ENCODE measurements at regions not wholly inside any gene's neighbourhood (a gene's known extent, or its start where the extent isn't known, plus 50 kb on each side); places are given as distances from the start of the nearest gene placed in this dataset.

DNA sequence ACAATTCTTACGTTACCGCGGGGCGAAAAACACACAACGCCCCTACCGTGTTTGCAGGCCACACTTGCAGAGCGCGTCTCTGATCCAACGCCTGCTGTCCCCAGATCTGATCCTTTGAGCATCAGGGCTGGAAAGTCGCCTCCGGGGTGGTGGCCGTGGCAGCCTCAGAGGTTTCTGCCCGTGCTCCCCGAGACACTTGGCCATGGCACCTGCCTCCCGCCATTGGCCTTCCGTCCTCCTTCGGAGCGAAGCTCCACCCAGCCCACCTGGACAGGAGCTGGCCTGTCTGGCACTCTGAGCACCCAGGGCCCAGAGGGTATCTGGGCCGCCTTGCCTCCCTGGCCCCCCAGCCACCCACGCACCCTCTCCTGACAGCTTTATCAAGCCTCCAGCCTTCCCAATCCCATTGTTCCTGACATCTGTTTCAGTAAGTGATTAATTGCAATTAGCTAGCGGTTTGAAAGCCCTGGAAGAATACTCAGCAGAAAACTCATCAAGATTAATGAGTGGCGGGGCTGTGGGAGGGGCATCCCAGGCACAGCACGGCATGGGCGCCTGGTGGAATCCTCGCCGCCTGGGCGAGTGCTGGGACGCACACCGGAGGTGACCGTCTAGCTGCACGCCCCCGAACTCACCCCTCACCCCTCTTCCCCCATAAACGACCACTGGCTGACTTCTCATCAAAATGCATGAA, 181.5 kb upstream of the GSE1 start:
- Mint-ChIP-seq H3K4me1 (no peaks in the 10 kb centered on the region), H3K27me3 (no peaks in the 10 kb centered on the region), H3K4me3 (no peak overlapping the region), H3K36me3 (ENCODE audit: low read depth) (no peaks in the 10 kb centered on the region), H3K27ac (no peak overlapping the region), H3K9me3 (ENCODE audit: low read depth) (no peaks in the 10 kb centered on the region)
- intact Hi-C loops (cut with DNase I, micrococcal nuclease) = no loop called here
- no peak for ATAC-seq
- ChIA-PET CTCF (interaction anchor here (0.6 to 1.8 kb wide), 6 partner anchors 12 to 267 kb away, joined by 3 to 8 read pairs (median 3); no protein-coding TSS in a partner anchor), POLR2A (no interaction called here)
- no peak for DNase-seq

DNA sequence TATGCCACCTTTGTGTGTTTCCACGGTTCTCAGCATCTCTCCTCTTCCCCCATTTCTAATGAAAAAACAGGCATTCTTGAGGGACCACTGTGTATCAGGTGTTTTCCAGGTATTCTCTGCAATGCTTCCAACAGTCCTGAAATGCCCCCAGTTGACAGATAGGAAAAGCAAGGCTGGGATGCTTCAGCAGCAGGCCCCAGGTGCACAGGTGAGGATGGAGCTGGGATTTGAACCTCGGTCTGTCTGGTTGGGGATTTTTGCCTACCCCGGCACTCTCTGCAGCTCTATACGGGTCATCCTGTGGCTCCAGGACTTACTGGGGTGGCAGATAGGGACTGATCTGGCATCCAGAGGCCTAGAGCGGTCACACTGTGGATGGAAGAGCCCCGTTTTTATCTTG, 180.5 kb upstream of the GSE1 start:
- DNase-seq (no peak), ATAC-seq (no peak)
- ChIA-PET POLR2A (no interaction called here), CTCF (interaction anchor here (0.9 to 1.8 kb wide), 2 partner anchors 11 to 13 kb away, joined by 3 to 8 read pairs; no protein-coding TSS in a partner anchor)
- Mint-ChIP-seq H3K27me3 (no peaks in the 10 kb centered on the region), H3K4me3 (no peak overlapping the region), H3K4me1 (no peaks in the 10 kb centered on the region), H3K9me3 (ENCODE audit: low read depth) (no peaks in the 10 kb centered on the region), H3K27ac (no peak overlapping the region), H3K36me3 (ENCODE audit: low read depth) (no peaks in the 10 kb centered on the region)
- intact Hi-C loops (cut with DNase I, micrococcal nuclease) = no loop called here

DNA sequence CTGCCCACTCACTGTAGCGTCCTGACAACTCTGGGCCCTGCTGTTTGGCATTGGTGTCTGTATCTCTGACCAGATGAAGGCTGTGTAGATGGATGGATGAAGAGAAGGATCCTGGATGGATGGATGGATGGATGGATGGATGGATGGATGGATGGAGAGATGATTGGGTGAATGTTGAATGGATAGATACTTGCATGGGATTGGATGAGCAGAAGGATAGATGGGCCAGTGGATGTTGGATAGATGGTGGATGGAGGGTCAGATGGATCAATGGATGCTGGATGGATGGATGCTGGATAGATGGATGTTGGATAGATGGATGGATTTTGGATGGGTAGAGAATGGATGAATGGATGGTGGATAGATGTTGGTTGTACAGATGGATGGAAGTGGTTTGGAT, 179.6 kb upstream of the GSE1 start:
- CTCF ChIA-PET = interaction anchor here (0.6 to 0.7 kb wide), 2 partner anchors 31 to 1564 kb away, joined by 3 to 4 read pairs; no protein-coding TSS in a partner anchor
- Mint-ChIP-seq H3K4me1 (no peaks in the 10 kb centered on the region), H3K4me3 (no peak overlapping the region), H3K36me3 (ENCODE audit: low read depth) (no peaks in the 10 kb centered on the region), H3K27me3 (no peaks in the 10 kb centered on the region), H3K9me3 (ENCODE audit: low read depth) (no peaks in the 10 kb centered on the region), H3K27ac (no peak overlapping the region)
- intact Hi-C loops (cut with DNase I, micrococcal nuclease) = no loop called here
- DNase-seq (no peak), ATAC-seq (no peak)
- POLR2A ChIA-PET = no interaction called here

DNA sequence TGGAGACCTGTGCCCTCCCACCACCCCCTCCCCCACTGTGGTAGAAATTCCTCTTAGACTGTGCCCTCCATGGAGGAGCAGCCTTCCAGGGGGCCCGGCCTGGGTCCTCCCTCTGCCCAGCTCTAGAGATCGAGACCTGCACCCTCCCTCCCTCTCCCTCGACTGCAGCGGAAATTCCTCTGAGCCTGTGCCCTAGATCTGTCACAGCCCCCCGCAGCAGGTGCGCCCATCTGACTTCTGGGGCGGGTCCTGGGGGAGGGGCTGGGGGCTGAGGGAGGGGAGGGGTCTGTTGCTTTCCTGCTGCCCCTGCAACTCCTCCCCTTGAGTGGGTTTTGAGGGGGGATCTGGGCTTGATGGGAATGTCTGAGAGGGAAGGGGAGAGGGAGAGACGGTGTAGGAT, 177.8 kb upstream of the GSE1 start:
- ChIA-PET POLR2A (no interaction called here), CTCF (interaction anchor here (1.1 to 1.6 kb wide), 2 partner anchors 11 to 37 kb away, joined by 3 read pairs; no protein-coding TSS in a partner anchor)
- no peaks in the 10 kb centered on the region for H3K4me1 Mint-ChIP-seq

DNA sequence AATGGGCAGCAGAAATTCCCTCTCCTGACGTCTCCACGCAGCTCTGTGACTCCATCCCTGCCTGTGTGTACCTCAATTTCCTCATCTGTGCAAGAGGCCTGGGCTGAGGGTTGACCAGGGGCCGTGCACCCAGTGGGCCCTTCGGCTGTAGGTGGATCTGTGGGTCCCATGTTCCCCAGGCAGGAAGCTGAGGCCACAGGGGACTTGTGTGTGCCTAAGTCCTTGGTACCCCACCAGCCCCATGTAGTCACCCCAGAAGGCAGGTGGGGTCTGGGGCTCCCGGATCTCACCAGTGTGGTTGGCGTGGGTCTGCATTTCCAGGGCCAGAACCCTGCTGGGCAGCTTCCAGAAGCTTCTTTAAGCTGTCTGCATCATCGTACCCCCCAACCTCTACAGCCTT, 177.4 kb upstream of the GSE1 start:
- no peaks in the 10 kb centered on the region for H3K4me1 Mint-ChIP-seq
- H3K4me3 Mint-ChIP-seq = no peak overlapping the region
- ATAC-seq = no peak
- DNase-seq = no peak
- H3K27ac Mint-ChIP-seq = no peak overlapping the region
- no peaks in the 10 kb centered on the region for H3K9me3 Mint-ChIP-seq (ENCODE audit: low read depth)
- no peaks in the 10 kb centered on the region for H3K36me3 Mint-ChIP-seq (ENCODE audit: low read depth)
- intact Hi-C loops (cut with DNase I, micrococcal nuclease) = no loop called here
- no peaks in the 10 kb centered on the region for H3K27me3 Mint-ChIP-seq
- ChIA-PET POLR2A (no interaction called here), CTCF (interaction anchor here (0.6 to 1.6 kb wide), 2 partner anchors 11 to 359 kb away, joined by 3 read pairs; no protein-coding TSS in a partner anchor)

More for the DNA sequence above, 177.8 kb upstream of the GSE1 start:
- no peaks in the 10 kb centered on the region for H3K36me3 Mint-ChIP-seq (ENCODE audit: low read depth)
- intact Hi-C loops (cut with DNase I, micrococcal nuclease) = no loop called here
- no peak for ATAC-seq
- H3K4me3 Mint-ChIP-seq = no peak overlapping the region
- H3K27me3 Mint-ChIP-seq = no peaks in the 10 kb centered on the region
- DNase-seq = no peak
- no peaks in the 10 kb centered on the region for H3K9me3 Mint-ChIP-seq (ENCODE audit: low read depth)
- H3K27ac Mint-ChIP-seq = no peak overlapping the region

DNA sequence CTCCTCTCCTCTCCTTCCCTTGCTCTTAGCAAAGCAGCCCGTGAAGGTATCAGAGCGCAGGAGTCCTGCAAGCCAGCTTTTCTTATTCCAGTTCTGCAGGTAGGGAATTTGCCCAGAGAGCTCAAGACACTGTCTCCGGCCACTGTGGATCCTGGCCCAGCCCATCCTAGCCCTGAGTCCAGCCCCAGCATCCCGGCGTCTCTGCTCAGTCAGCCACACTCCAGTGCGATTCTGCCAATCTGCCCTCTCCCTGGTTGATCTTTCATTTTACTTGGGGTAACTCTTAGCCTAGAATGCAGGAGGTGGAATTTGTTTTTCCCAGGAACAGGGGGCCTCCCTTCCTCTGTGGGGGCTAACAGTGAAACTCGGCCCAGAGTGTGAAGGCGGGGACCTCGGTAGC, 176.9 kb upstream of the GSE1 start:
- Mint-ChIP-seq H3K27ac (no peak overlapping the region), H3K9me3 (ENCODE audit: low read depth) (no peaks in the 10 kb centered on the region), H3K4me3 (no peak overlapping the region), H3K4me1 (no peaks in the 10 kb centered on the region), H3K36me3 (ENCODE audit: low read depth) (no peaks in the 10 kb centered on the region), H3K27me3 (no peaks in the 10 kb centered on the region)
- intact Hi-C loops (cut with DNase I, micrococcal nuclease) = no loop called here
- CTCF ChIA-PET = interaction anchor here (0.6 to 1.6 kb wide), 2 partner anchors 10 to 359 kb away, joined by 3 read pairs; no protein-coding TSS in a partner anchor
- no peak for DNase-seq
- POLR2A ChIA-PET = interaction anchor here (0.7 kb wide), 1 partner anchor 283 kb away, joined by 3 read pairs; no protein-coding TSS in a partner anchor
- no peak for ATAC-seq

DNA sequence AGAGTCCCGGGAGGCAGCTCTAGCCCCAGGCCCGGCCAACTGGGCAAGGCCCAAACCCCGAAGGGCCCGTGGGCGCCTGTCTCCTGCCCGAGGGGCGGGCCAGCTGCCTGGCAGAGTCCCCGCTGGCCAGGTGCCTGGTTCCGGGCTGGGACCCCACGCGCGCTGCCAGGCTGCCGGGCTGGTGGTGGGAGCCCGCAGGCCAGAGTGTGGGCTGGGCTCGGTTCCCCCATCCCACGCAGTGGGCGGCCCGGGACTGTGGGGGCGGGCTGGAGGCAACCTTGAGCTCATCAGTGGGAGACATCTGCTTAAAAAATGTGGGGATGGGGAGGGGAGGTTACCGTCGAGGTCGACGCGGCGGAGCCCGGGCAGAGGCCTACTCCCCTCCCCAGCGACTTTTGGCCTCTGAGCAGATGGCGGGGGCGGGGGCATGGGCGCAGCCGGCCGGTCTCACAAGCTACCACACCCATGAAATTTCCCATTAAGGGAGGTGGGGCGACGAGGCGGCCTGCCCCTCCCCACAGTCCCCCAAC, 176.4 kb upstream of the GSE1 start:
- ChIA-PET CTCF (interaction anchor here (0.5 to 1.6 kb wide), 2 partner anchors 10 to 488 kb away, joined by 3 read pairs; no protein-coding TSS in a partner anchor), POLR2A (interaction anchor here (0.6 to 0.7 kb wide), 2 partner anchors 283 to 698 kb away, joined by 3 to 10 read pairs; no protein-coding TSS in a partner anchor)
- Mint-ChIP-seq H3K27ac (no peak overlapping the region), H3K9me3 (ENCODE audit: low read depth) (no peaks in the 10 kb centered on the region), H3K36me3 (ENCODE audit: low read depth) (no peaks in the 10 kb centered on the region), H3K4me3 (no peak overlapping the region), H3K27me3 (no peaks in the 10 kb centered on the region), H3K4me1 (no peaks in the 10 kb centered on the region)
- ATAC-seq (no peak), DNase-seq (no peak)
- intact Hi-C loops (cut with DNase I, micrococcal nuclease) = no loop called here

DNA sequence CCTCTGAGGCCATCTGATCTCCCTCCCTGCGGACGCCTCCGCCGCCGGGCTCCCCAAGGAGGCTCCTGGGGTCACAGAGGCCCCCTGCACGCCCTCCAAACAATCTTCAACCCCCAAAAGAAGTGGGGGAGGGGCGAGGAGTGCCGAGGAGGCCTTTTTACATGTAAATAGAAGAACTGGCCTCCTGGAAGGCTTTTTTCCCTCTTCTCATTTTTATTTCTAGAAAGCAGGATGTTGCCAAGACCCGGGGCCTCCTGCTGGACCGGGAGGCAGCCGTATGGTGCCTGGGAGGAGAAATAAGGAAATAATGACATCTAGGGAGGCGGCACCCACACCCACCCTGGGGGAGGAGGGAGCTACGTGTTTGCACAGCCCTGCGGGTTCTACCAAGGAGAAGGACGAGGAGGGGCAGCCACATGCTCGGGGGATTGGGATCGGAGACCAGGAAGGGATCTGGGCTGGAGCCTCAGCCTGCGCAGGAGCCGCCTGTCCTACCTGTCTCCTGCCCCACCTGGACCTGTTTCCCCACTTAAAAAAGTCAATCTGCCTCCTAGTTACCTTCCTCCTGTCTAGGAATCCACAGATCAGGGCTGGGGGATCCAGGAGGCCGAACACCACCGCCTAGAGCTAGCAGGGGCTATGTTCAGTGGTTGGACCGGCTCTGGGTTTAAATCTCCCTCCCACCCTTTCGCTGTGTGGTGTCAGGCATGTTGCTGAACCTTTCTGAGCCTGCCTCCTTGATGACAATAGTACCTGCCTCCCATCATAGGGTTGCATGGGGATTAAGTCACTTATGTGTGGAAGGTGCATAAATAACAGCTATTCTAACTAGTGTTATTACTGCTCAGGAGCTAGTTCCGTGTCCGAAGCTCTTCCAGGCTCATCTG, 175.7 kb upstream of the GSE1 start:
- H3K9me3 Mint-ChIP-seq (ENCODE audit: low read depth) = no peaks in the 10 kb centered on the region
- H3K27ac Mint-ChIP-seq = no peak overlapping the region
- H3K4me3 Mint-ChIP-seq = no peak overlapping the region
- ATAC-seq = no peak
- H3K4me1 Mint-ChIP-seq = no peaks in the 10 kb centered on the region
- intact Hi-C loops (cut with DNase I, micrococcal nuclease) = no loop called here
- DNase-seq = no peak
- H3K36me3 Mint-ChIP-seq (ENCODE audit: low read depth) = no peaks in the 10 kb centered on the region
- CTCF ChIA-PET = interaction anchor here (0.5 to 1.6 kb wide), 2 partner anchors 9 to 487 kb away, joined by 3 read pairs; no protein-coding TSS in a partner anchor
- POLR2A ChIA-PET = interaction anchor here (0.6 kb wide), 1 partner anchor 699 kb away, joined by 10 read pairs; no protein-coding TSS in a partner anchor
- no peaks in the 10 kb centered on the region for H3K27me3 Mint-ChIP-seq

DNA sequence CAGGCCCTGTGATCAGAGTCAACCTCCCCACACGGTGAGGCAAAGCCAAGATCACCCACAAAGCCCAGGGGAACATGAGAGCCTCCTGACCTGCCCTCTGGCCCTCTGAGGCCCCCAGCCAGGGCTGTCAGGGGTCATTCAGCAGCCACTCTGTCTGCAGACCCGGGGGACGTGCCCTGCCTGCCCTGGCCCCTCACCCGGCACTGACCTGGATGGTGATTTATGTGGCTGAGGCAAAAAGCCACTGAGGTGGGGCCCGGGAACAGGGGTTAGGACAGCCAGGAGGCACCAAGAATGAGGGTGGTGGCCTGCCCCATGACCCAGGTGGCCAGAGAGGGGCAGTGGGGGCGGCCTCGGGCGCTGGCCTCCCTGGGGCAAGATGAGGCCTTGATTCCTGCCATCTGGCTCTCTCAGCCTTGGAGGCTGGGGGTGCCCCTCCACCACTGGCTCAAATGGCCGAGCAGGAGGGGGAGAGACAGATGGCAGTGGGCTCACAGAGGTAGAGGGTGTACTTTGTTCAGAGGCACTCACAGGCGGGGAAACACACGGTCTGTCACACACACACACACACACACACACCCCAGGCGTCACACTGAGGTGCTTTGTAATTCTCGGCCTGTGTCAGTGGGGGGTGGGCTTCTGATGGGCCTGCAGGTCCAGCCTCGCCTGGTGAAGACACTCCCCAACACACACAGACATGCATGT, 174.0 kb upstream of the GSE1 start:
- ChIA-PET POLR2A (no interaction called here), CTCF (no interaction called here)
- no peak overlapping the region for H3K4me3 Mint-ChIP-seq
- DNase-seq (no peak), ATAC-seq (no peak)
- no peaks in the 10 kb centered on the region for H3K4me1 Mint-ChIP-seq
- intact Hi-C loops (cut with DNase I, micrococcal nuclease) = no loop called here
- no peak overlapping the region for H3K27ac Mint-ChIP-seq
- no peaks in the 10 kb centered on the region for H3K27me3 Mint-ChIP-seq
- H3K9me3 Mint-ChIP-seq (ENCODE audit: low read depth) = no peaks in the 10 kb centered on the region
- no peaks in the 10 kb centered on the region for H3K36me3 Mint-ChIP-seq (ENCODE audit: low read depth)

DNA sequence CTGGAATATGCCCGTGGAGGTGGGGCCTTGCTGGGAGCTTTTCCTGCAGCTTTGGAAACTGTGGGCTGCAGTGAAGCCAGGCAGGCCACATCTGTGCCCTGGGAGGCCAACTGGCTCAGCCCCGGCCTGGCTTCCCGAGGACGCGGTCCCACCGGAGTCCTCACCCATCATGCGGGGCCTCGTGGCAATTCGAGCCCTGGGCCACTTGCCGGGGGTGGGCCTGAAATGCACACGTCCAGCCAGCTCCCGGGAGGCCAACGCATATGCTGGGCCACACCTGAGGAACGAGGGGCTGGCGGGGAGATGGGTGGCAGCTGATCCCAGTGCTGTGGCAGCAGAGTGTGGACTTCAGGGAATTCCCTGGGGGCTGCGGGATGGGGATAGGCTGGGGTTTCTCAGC, 172.4 kb upstream of the GSE1 start:
- Mint-ChIP-seq H3K4me1 (no peaks in the 10 kb centered on the region), H3K4me3 (no peak overlapping the region), H3K27ac (no peak overlapping the region), H3K36me3 (ENCODE audit: low read depth) (no peaks in the 10 kb centered on the region), H3K9me3 (ENCODE audit: low read depth) (no peaks in the 10 kb centered on the region), H3K27me3 (no peaks in the 10 kb centered on the region)
- intact Hi-C loops (cut with DNase I, micrococcal nuclease) = no loop called here
- ChIA-PET CTCF (interaction anchor here (1.1 kb wide), 1 partner anchor 176 kb away, joined by 4 read pairs; no protein-coding TSS in a partner anchor), POLR2A (no interaction called here)
- ATAC-seq (no peak), DNase-seq (no peak)
